ENCODE measurements at regions not wholly inside any gene's neighbourhood (a gene's known extent, or its start where the extent isn't known, plus 50 kb on each side); places are given as distances from the start of the nearest gene placed in this dataset.

DNA sequence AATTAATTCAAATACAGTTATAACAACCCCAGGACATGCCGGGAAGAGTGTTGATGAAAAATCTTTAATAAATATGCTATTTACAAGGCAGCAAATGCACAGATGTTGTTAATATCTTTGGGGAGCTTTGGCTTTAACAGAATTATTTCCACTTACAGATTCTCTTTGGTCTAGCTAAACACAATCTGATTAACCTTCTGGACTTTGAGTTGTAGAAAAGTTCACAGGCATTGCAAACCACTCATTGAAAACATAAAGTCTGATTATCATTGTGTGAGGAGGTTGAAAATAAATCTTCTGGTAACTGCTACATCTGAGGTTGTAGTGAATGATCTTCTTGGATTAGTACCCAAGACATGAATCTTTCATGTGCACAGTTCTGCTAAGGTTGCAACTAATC lies 255.6 kb downstream of the LHFPL1 start:
- no peak for TF ChIP-seq CTCF (conservative IDR thresholded peaks at IDR 0.05; ENCODE audit: low read depth, low read length)
- TF ChIP-seq EZH2 (IDR thresholded peaks at IDR 0.05; ENCODE audit: low read length, unreplicated experiment), result no peak
- no peak for TF ChIP-seq EZH2phosphoT487 (IDR thresholded peaks at IDR 0.05; ENCODE audit: borderline replicate concordance, low read length)

All from PC-3 (cell line).